ENCODE measurements at regions not wholly inside any gene's neighbourhood (a gene's known extent, or its start where the extent isn't known, plus 50 kb on each side); places are given as distances from the start of the nearest gene placed in this dataset.

- Histone ChIP-seq H3K4me3 (ENCODE audit: low read length in 3 of 3) (no peak overlapping the region), H3K27ac (ENCODE audit: low read depth in 2 of 2, low read length in 2 of 2) (no peak overlapping the region), H3K9ac (ENCODE audit: low read length in 3 of 3) (no peak overlapping the region), H3K9me3 (ENCODE audit: control insufficient read depth in 2 of 3, insufficient read depth in 1 of 3, low read length in 3 of 3) (peaks cover 0 to 1% (median 0%) of the 10 kb centered on the region in 3 donors), H3K36me3 (ENCODE audit: control insufficient read depth in 2 of 3, insufficient read depth in 3 of 3, low read length in 3 of 3) (no peaks in the 10 kb centered on the region), H3K4me1 (ENCODE audit: control insufficient read depth in 2 of 3, insufficient read depth in 2 of 3, low read depth in 1 of 3, low read length in 3 of 3) (no peaks in the 10 kb centered on the region), H3K27me3 (ENCODE audit: control insufficient read depth, insufficient read depth, low read length) (no peaks in the 10 kb centered on the region)
- no peak for TF ChIP-seq CTCF (IDR thresholded peaks at IDR 0.05; ENCODE audit: borderline replicate concordance, extremely low read depth, insufficient read depth)
- no peak for FAIRE-seq
- DNase-seq: no peak
- intact Hi-C loops (cut with DNase I): no loop called here
Observed at GRCh38 chr18:10116574-10116973, 202.8 kb downstream of the VAPA start.

GRCh38 chr18:10119528-10119927 is 205.7 kb downstream of the VAPA start:
- no peak for TF ChIP-seq CTCF (IDR thresholded peaks at IDR 0.05; ENCODE audit: borderline replicate concordance, extremely low read depth, insufficient read depth)

GRCh38 chr18:10119991-10120390 is 206.2 kb downstream of the VAPA start:
- Histone ChIP-seq H3K27me3 (ENCODE audit: control insufficient read depth, insufficient read depth, low read length) (no peaks in the 10 kb centered on the region), H3K9ac (ENCODE audit: low read length in 3 of 3) (no peak overlapping the region), H3K4me1 (ENCODE audit: control insufficient read depth in 2 of 3, insufficient read depth in 2 of 3, low read depth in 1 of 3, low read length in 3 of 3) (no peaks in the 10 kb centered on the region), H3K27ac (ENCODE audit: low read depth in 2 of 2, low read length in 2 of 2) (no peak overlapping the region), H3K9me3 (ENCODE audit: control insufficient read depth in 2 of 3, insufficient read depth in 1 of 3, low read length in 3 of 3) (peaks cover 0 to 1% (median 0%) of the 10 kb centered on the region in 3 donors), H3K4me3 (ENCODE audit: low read length in 3 of 3) (no peak overlapping the region), H3K36me3 (ENCODE audit: control insufficient read depth in 2 of 3, insufficient read depth in 3 of 3, low read length in 3 of 3) (no peaks in the 10 kb centered on the region)
- FAIRE-seq (no peak), DNase-seq (no peak)
- TF ChIP-seq CTCF (IDR thresholded peaks at IDR 0.05; ENCODE audit: borderline replicate concordance, extremely low read depth, insufficient read depth): no peak
- intact Hi-C loops (cut with DNase I): no loop called here

More at GRCh38 chr18:10119528-10119927, 205.7 kb downstream of the VAPA start:
- H3K9ac ChIP-seq (ENCODE audit: low read length in 3 of 3): no peak overlapping the region
- intact Hi-C loops (cut with DNase I): no loop called here
- no peaks in the 10 kb centered on the region for H3K4me1 ChIP-seq (ENCODE audit: control insufficient read depth in 2 of 3, insufficient read depth in 2 of 3, low read depth in 1 of 3, low read length in 3 of 3)
- no peak overlapping the region for H3K4me3 ChIP-seq (ENCODE audit: low read length in 3 of 3)
- no peak for FAIRE-seq
- no peaks in the 10 kb centered on the region for H3K36me3 ChIP-seq (ENCODE audit: control insufficient read depth in 2 of 3, insufficient read depth in 3 of 3, low read length in 3 of 3)
- H3K9me3 ChIP-seq (ENCODE audit: control insufficient read depth in 2 of 3, insufficient read depth in 1 of 3, low read length in 3 of 3): peaks cover 0 to 1% (median 0%) of the 10 kb centered on the region in 3 donors
- H3K27ac ChIP-seq (ENCODE audit: low read depth in 2 of 2, low read length in 2 of 2): no peak overlapping the region
- no peaks in the 10 kb centered on the region for H3K27me3 ChIP-seq (ENCODE audit: control insufficient read depth, insufficient read depth, low read length)
- DNase-seq: no peak

GRCh38 chr18:10120622-10121021 is 206.8 kb downstream of the VAPA start:
- DNase-seq: no peak
- intact Hi-C loops (cut with DNase I): no loop called here
- H3K9ac ChIP-seq (ENCODE audit: low read length in 3 of 3): no peak overlapping the region
- FAIRE-seq: no peak
- no peak overlapping the region for H3K4me3 ChIP-seq (ENCODE audit: low read length in 3 of 3)
- H3K27ac ChIP-seq (ENCODE audit: low read depth in 2 of 2, low read length in 2 of 2): no peak overlapping the region
- H3K4me1 ChIP-seq (ENCODE audit: control insufficient read depth in 2 of 3, insufficient read depth in 2 of 3, low read depth in 1 of 3, low read length in 3 of 3): no peaks in the 10 kb centered on the region
- no peaks in the 10 kb centered on the region for H3K27me3 ChIP-seq (ENCODE audit: control insufficient read depth, insufficient read depth, low read length)
- H3K36me3 ChIP-seq (ENCODE audit: control insufficient read depth in 2 of 3, insufficient read depth in 3 of 3, low read length in 3 of 3): no peaks in the 10 kb centered on the region
- no peak for TF ChIP-seq CTCF (IDR thresholded peaks at IDR 0.05; ENCODE audit: borderline replicate concordance, extremely low read depth, insufficient read depth)
- peaks cover 0 to 1% (median 0%) of the 10 kb centered on the region in 3 donors for H3K9me3 ChIP-seq (ENCODE audit: control insufficient read depth in 2 of 3, insufficient read depth in 1 of 3, low read length in 3 of 3)

Data from kidney (tissue), 13 donors.